ENCODE measurements at regions not wholly inside any gene's neighbourhood (a gene's known extent, or its start where the extent isn't known, plus 50 kb on each side); places are given as distances from the start of the nearest gene placed in this dataset.

DNA sequence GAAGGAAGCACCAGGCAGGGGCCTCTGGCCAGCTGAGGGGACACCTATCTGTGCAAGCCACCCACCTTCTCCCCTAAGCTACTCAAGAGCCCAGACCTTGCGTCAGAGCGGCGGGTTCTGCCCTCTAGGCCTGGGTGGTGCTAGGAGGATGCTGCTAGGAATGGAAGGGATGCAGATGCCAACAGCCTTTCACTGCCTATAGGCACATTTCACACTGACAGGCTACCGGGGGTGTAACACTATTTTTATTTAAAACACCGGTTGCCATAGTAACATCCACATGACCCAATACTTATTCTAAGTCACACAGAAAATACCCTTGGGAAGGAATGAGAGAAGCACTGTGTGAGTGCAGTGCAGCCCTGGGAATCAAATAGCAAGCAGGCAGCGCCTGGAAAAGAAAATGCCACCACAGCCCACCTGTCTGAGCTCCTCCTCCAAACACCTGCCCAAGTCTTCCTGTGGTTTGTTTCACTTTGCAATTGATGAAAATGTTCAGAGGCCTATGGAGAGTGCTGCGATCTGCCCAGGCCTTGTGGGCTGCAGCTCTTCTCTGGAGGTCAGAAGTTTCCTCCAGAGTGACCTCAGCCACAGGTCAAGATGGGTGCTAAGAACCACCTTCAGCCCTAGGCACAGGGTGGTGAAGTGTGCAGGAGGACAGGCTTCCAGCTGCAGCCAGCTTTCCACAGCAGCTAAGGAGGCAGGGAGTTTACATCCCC lies 113.5 kb upstream of the TOPAZ1 start:
- TF ChIP-seq, protein P1, sequence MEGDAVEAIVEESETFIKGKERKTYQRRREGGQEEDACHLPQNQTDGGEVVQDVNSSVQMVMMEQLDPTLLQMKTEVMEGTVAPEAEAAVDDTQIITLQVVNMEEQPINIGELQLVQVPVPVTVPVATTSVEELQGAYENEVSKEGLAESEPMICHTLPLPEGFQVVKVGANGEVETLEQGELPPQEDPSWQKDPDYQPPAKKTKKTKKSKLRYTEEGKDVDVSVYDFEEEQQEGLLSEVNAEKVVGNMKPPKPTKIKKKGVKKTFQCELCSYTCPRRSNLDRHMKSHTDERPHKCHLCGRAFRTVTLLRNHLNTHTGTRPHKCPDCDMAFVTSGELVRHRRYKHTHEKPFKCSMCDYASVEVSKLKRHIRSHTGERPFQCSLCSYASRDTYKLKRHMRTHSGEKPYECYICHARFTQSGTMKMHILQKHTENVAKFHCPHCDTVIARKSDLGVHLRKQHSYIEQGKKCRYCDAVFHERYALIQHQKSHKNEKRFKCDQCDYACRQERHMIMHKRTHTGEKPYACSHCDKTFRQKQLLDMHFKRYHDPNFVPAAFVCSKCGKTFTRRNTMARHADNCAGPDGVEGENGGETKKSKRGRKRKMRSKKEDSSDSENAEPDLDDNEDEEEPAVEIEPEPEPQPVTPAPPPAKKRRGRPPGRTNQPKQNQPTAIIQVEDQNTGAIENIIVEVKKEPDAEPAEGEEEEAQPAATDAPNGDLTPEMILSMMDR (IDR thresholded peaks at IDR 0.05), result no peak
- TF ChIP-seq POLR2A (IDR thresholded peaks at IDR 0.05), result no peak
- no peak for TF ChIP-seq EP300 (IDR thresholded peaks at IDR 0.05)
- TF ChIP-seq POLR2AphosphoS5 (IDR thresholded peaks at IDR 0.05), result no peak

Measured in gastroesophageal sphincter (tissue), 3 donors.